GM12872 (cell line): ENCODE measurements at regions not wholly inside any gene's neighbourhood (a gene's known extent, or its start where the extent isn't known, plus 50 kb on each side); places are given as distances from the start of the nearest gene placed in this dataset.

Experiments used
- TF ChIP-seq, protein P1 (sequence below): IDR thresholded peaks from 3 replicates; pipeline ENCODE4 v1.5.1; 2011; ENCODE audit warnings: low read depth, mild to moderate bottlenecking, low read length, moderate library complexity; ENCODE audit not compliant: insufficient read depth

DNA sequence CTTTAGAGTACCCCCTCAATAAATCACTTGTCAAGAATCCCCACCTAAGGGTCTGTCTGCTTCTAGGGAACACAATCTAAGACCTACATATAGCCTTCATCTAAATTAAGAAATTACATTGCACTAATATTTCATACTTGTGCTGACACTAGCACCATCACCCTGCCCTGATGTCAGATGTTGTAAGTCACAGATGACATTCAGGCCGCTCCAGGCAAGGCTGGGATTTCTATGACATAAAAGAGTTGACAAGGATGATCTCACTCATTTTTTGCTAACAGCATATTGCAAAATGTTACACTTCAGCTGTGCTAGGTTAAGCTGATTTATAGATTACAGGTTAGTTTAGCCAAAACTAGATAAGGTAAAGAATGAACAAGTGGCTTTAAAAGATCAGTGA is 372.5 kb upstream of the GRIA1 start:
- TF ChIP-seq, protein P1, sequence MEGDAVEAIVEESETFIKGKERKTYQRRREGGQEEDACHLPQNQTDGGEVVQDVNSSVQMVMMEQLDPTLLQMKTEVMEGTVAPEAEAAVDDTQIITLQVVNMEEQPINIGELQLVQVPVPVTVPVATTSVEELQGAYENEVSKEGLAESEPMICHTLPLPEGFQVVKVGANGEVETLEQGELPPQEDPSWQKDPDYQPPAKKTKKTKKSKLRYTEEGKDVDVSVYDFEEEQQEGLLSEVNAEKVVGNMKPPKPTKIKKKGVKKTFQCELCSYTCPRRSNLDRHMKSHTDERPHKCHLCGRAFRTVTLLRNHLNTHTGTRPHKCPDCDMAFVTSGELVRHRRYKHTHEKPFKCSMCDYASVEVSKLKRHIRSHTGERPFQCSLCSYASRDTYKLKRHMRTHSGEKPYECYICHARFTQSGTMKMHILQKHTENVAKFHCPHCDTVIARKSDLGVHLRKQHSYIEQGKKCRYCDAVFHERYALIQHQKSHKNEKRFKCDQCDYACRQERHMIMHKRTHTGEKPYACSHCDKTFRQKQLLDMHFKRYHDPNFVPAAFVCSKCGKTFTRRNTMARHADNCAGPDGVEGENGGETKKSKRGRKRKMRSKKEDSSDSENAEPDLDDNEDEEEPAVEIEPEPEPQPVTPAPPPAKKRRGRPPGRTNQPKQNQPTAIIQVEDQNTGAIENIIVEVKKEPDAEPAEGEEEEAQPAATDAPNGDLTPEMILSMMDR: no peak

DNA sequence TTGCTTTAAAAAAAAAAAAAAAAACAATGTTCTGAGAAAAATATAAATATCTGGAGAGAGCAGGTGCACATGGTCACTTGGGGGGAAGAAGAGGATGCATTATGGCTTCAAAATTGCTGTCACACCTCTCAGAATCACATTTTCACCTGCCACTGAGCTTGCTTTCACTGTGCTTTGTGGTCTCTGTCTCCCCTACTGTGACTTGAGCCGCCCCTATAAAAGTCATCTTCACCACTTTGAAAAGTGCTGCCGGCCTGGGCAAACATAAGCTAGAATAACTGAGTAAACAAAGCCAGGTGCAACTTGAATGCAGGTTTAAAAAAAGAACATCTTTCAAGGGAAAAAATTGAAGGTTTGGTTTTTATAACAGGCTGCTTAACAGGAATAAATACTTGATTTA is 368.1 kb upstream of the GRIA1 start:
- TF ChIP-seq, protein P1: no peak

DNA sequence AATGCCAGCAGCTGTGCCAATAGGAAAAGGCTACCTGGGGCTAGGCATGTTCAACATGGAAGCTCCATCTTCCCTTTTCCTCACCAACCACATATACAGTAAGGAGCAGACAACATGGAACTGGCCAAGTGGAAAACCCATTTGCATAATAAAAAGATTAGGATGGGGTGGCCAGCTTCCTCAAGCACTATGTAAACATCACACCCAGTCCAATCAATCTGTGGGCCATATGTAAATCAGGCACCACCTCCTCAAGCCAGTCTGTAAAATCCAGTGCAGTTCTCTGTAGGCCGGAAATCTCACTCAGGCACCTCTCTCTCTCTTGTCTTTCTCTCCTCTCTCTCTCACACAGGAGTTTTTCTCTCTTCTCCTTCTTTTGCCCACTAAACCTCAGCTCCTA is 360.2 kb upstream of the GRIA1 start:
- TF ChIP-seq, protein P1: no peak

DNA sequence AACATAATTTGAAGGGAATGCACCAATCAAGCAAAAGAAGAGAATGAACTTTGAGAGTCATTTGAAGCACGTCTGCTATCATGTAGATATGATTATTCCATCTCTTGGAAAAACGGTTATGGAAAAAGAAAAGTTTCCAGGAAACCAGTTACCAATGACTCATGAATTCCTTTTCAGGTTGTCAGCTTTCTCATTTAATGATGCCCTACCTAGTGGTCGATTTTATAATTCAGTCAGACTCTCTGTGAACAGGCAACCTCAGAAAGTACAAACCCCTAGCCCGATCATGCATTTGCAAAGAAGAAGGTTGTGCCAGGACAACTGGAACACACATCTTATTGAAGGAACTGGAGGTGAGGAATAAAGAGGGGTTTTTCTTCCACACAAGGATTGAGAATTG is 355.1 kb upstream of the GRIA1 start:
- TF ChIP-seq, protein P1: no peak

DNA sequence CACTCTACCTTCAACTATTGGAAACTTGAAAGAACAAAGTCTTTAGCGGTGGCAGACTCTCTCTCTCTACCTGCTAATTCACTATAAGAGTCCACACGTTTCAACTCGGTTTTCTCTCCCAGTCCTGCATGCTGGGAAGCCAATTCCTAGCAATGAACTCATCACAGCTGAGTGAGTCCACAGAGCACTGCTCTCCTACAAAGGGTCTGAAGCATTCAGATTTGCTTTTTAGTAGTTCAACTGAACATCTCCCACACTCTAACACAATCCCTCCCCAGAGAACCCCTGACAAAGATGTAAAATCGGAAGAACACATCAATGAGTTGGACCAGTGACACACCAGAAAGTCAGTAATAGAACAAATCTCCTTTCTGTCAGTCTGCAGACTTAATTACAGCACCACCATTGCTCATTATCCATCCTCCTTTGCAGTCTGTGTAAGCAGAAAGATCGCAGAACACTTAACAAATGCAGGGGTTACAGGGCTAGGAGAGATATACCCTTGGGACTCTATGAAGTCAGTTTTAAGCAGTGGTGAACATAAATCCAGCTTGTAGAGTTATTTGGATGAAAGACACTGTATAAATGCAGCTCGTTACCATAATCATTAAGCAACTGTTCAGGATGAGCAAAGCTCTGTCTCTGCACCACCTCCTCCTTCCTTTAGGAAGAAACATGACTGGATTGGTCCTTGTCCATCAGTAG is 353.4 kb upstream of the GRIA1 start:
- TF ChIP-seq, protein P1: no peak

DNA sequence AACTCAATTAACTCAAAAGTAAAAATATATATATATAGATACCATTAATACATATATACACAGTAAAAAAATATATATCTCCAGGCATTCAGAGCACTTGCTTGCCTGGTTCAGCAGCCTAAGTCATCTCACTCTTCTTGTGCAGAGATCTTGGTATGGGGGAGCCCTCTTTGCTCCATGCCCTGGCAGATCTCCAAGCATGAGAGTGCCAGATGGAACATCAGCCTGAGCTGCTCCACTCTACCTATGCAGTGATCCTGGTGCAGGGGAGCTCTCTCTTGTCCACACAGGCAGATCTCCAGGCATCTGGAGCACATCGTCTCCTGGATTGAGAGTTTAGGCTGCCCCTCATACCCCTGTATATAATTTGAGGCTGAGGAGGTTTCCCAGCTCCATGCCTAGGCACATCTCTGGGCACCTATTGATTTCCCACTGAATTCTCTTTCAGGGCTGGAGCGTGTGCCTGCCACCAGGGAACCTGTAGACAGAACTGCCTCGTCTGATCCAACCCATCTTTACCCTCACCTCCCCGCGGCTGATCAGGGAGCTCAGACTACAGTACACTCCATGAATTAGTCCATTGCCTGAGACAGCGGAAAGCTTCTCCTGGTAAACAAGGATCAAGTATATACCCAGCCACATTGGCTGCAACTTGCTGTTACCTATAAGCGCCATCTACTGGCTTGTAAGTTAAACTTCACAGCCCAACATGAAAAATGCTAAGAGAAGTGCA is 342.4 kb upstream of the GRIA1 start:
- TF ChIP-seq, protein P1: peak; percentile 64

DNA sequence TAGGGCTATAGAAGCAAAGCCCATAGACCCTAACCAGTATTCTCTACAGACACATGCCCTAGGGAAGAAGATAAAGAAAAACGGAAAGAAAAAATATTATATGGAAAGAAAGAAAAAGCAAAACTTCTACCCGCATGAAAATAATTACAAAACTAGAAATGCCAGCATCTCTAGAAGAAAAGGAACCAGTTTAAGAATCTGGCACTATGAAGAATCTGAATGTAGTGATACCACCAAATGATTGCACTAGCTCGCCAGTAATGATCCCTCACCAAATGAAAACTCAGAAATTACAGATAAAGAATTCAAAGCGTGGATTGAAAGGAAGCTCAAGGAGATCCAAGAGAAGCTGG is 341.9 kb upstream of the GRIA1 start:
- TF ChIP-seq, protein P1: no peak
